GM12878 (cell line): ENCODE measurements at regions not wholly inside any gene's neighbourhood (a gene's known extent, or its start where the extent isn't known, plus 50 kb on each side); places are given as distances from the start of the nearest gene placed in this dataset.

Experiments used
- ATAC-seq: fragments of 200-7000 bp; cut with Tn5 transposase; 3 replicates; pipeline ENCODE4 v1.9.1; 2020; ENCODE audit warnings: mild to moderate bottlenecking, moderate library complexity
- BruUV-seq: library from RNA; stranded (reverse); fragments of 400-500 nt; replicated peaks from 2 replicates; lab custom pipeline; 2021; lab: Mats Ljungman, UMichigan
- CTCF ChIA-PET: fragments of 300-600 bp; sonication (Branson Sonifier 250); formaldehyde crosslinking; extraction: SDS; loops from one replicate; lab custom pipeline; 2021; ENCODE audit warnings: inconsistent platforms; lab: Yijun Ruan, JAX
- POLR2A ChIA-PET: fragments of 350-600 bp; formaldehyde crosslinking; extraction: SDS; loops from one replicate; lab custom pipeline; 2021; ENCODE audit warnings: inconsistent platforms; lab: Charles Lee
- RAD21 ChIA-PET: fragments of 300-600 bp; sonication (Branson Sonifier 250); formaldehyde crosslinking; loops from one replicate; lab custom pipeline; 2023; ENCODE audit warnings: antibody characterized with exemption; ENCODE audit not compliant: unreplicated experiment; lab: Charles Lee
- SMC1A ChIA-PET: fragments of 300-600 bp; sonication (Branson Sonifier 250); formaldehyde crosslinking; loops from one replicate; lab custom pipeline; 2023; ENCODE audit not compliant: unreplicated experiment, uncharacterized antibody; lab: Charles Lee
- DNase-seq: peaks from one replicate; pipeline ENCODE4 v3.0.0-alpha.2; 2011; ENCODE audit warnings: low read depth, low spot score
- FAIRE-seq: peaks from 3 replicates; lab custom pipeline; 2011; peaks lifted over from hg19 to GRCh38; lab: Jason Lieb, UNC
- H2AFZ ChIP-seq: 2 replicates; pipeline ENCODE4 v1.6.0; 2011; ENCODE audit warnings: low read depth, low read length, control low read depth; ENCODE audit not compliant: control insufficient read depth
- H3K27ac ChIP-seq: 2 replicates; pipeline ENCODE4 v1.5.1; 2011; ENCODE audit warnings: control low read depth; ENCODE audit not compliant: control insufficient read depth, insufficient read depth
- H3K27me3 ChIP-seq, 2 experiments: replicated peaks in 1 of 2; 2 replicates each; pipeline versions ENCODE4 v1.6.0 to v1.6.1; 2011; ENCODE audit warnings: low read length in 1 of 2; ENCODE audit not compliant: control insufficient read depth in 2 of 2, insufficient read depth in 2 of 2
- H3K36me3 ChIP-seq, 2 experiments: 2 replicates each; pipeline ENCODE4 v1.5.1; 2011; ENCODE audit warnings: low read length in 1 of 2; ENCODE audit not compliant: control insufficient read depth in 2 of 2, insufficient read depth in 2 of 2
- H3K4me1 ChIP-seq: 2 replicates; pipeline ENCODE4 v1.6.1; 2011; ENCODE audit warnings: mild to moderate bottlenecking, low read length, moderate library complexity, mixed read lengths; ENCODE audit not compliant: control insufficient read depth, insufficient read depth
- H3K4me2 ChIP-seq: 2 replicates; pipeline ENCODE4 v1.6.0; 2011; ENCODE audit warnings: control low read depth; ENCODE audit not compliant: control insufficient read depth, insufficient read depth
- H3K4me3 ChIP-seq: fragments of 200-600 bp; sonication (generic); 2 replicates; pipeline ENCODE4 v1.5.1; 2016
- H3K79me2 ChIP-seq: 2 replicates; pipeline ENCODE4 v1.6.0; 2011; ENCODE audit warnings: low read length; ENCODE audit not compliant: control insufficient read depth, insufficient read depth
- H3K9ac ChIP-seq: 2 replicates; pipeline ENCODE4 v1.8.0; 2011; ENCODE audit warnings: low read length, control low read depth, mixed read lengths; ENCODE audit not compliant: control insufficient read depth, insufficient read depth
- H3K9me3 ChIP-seq: replicated peaks from 3 replicates; pipeline ENCODE4 v1.5.1; 2011; ENCODE audit warnings: mild to moderate bottlenecking, low read length; ENCODE audit not compliant: control insufficient read depth, insufficient read depth
- H4K20me1 ChIP-seq: 2 replicates; pipeline ENCODE4 v1.6.0; 2011; ENCODE audit not compliant: control insufficient read depth, insufficient read depth
- CBX5 ChIP-seq: sonication (generic); IDR thresholded peaks from 2 replicates; pipeline ENCODE4 v1.6.1; 2016; ENCODE audit warnings: low read depth, moderate library complexity, mild to moderate bottlenecking, inconsistent platforms
- CREB1 ChIP-seq: IDR thresholded peaks from 2 replicates; pipeline ENCODE4 v1.6.1; 2012; ENCODE audit warnings: low read depth, mild to moderate bottlenecking, inconsistent platforms
- FOXK2 ChIP-seq: fragments of 450-650 bp; IDR thresholded peaks from 2 replicates; pipeline ENCODE4 v1.6.1; 2017; ENCODE audit warnings: mild to moderate bottlenecking, moderate library complexity
- HDAC2 ChIP-seq: fragments of 200-600 bp; sonication (generic); IDR thresholded peaks from 2 replicates; pipeline ENCODE4 v1.6.1; 2017
- IRF4 ChIP-seq: IDR thresholded peaks from 2 replicates; pipeline ENCODE4 v1.6.1; 2011; ENCODE audit warnings: low read depth, low read length
- KLF5 ChIP-seq: fragments of 450-650 bp; IDR thresholded peaks from 2 replicates; pipeline ENCODE4 v1.6.1; 2014; ENCODE audit warnings: mild to moderate bottlenecking; ENCODE audit not compliant: partially characterized antibody
- MTA2 ChIP-seq: fragments of 450-650 bp; IDR thresholded peaks from 2 replicates; pipeline ENCODE4 v1.6.1; 2016; ENCODE audit warnings: low read depth, mild to moderate bottlenecking, moderate library complexity
- MYB ChIP-seq: fragments of 150-350 bp; IDR thresholded peaks from 2 replicates; pipeline ENCODE4 v1.6.1; 2014; ENCODE audit warnings: mild to moderate bottlenecking, low read depth, low read length, borderline replicate concordance
- NFIC ChIP-seq: IDR thresholded peaks from 2 replicates; pipeline ENCODE4 v1.6.1; 2012; ENCODE audit warnings: low read depth, mild to moderate bottlenecking, inconsistent platforms, low read length, moderate library complexity
- NRF1 ChIP-seq: conservative IDR thresholded peaks from 2 replicates; pipeline ENCODE4 v1.6.1; 2011; ENCODE audit warnings: mild to moderate bottlenecking, low read depth, low read length, improper control_type of control experiment
- RAD51 ChIP-seq: fragments of 450-650 bp; IDR thresholded peaks from 2 replicates; pipeline ENCODE4 v1.6.1; 2016; ENCODE audit warnings: moderate library complexity, mild to moderate bottlenecking, inconsistent platforms
- RBBP5 ChIP-seq: fragments of 200-600 bp; sonication (generic); conservative IDR thresholded peaks from 2 replicates; pipeline ENCODE4 v1.6.1; 2016
- SUPT20H ChIP-seq: IDR thresholded peaks from 2 replicates; pipeline ENCODE4 v1.6.1; 2011; ENCODE audit warnings: low read depth, mild to moderate bottlenecking, low read length, moderate library complexity, borderline replicate concordance; ENCODE audit not compliant: control insufficient read depth
- TCF12 ChIP-seq: IDR thresholded peaks from 2 replicates; pipeline ENCODE4 v1.6.1; 2011; ENCODE audit warnings: low read depth, mild to moderate bottlenecking, low read length
- TCF7 ChIP-seq: IDR thresholded peaks from 2 replicates; pipeline ENCODE4 v1.6.1; 2014; ENCODE audit warnings: antibody characterized with exemption, borderline replicate concordance
- YBX1 ChIP-seq: fragments of 450-650 bp; IDR thresholded peaks from 2 replicates; pipeline ENCODE4 v1.6.1; 2016; ENCODE audit warnings: antibody characterized with exemption
- WGBS: methylation state at CpG from one replicate; pipeline ENCODE4 v1.1.6; 2016; ENCODE audit warnings: low lambda C conversion rate; ENCODE audit not compliant: insufficient replicate concordance, insufficient coverage; ENCODE audit errors: missing lambda C conversion rate; 5-methylcytosine and 5-hydroxymethylcytosine counted together
- in situ Hi-C: fragments of 300-500 bp; cut with MboI; formaldehyde crosslinking; loops from 9 replicates; pipeline ENCODE4 v1.14.3; 2018; ENCODE audit warnings: mixed read lengths
- intact Hi-C: fragments of 100-400 bp; cut with micrococcal nuclease; formaldehyde crosslinking; loops from one replicate; pipeline ENCODE4 v1.14.2; 2022; ENCODE audit not compliant: unreplicated experiment
- TF ChIP-seq, protein P1 (sequence below): fragments of 450-650 bp; IDR thresholded peaks from 2 replicates; pipeline ENCODE4 v1.6.1; 2018; ENCODE audit warnings: mild to moderate bottlenecking, low read depth, moderate library complexity; ENCODE audit not compliant: partially characterized antibody
- TF ChIP-seq, protein P2 (sequence below): fragments of 150-350 bp; IDR thresholded peaks from 2 replicates; pipeline ENCODE4 v1.6.1; 2014; ENCODE audit warnings: mild to moderate bottlenecking, low read depth, low read length
- TF ChIP-seq, protein P3 (sequence below): fragments of 450-650 bp; IDR thresholded peaks from 2 replicates; pipeline ENCODE4 v1.6.1; 2017; ENCODE audit warnings: mild to moderate bottlenecking, low read depth, inconsistent platforms; ENCODE audit not compliant: poor library complexity, severe bottlenecking

DNA sequence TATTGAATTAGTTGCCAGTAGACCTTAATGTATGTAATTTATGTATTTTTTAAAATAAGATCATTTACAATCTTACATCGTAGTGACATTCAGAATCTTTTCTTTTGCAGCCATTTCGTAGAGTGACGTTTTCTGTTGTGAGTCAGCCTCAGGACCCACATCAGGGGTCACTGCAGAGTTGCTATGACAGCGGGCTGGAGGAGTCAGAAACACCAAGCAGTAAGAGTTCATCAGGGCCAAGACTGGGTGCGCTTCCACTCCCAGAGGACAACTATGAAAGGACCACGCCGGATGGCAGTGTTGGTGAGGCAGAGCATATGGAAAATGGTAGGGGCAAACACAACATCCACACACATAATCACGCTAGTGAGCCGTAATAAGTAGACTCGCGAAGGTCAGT, 199.9 kb downstream of the PCDH7 start (continued):
- TF ChIP-seq NFIC, result no peak
- TF ChIP-seq KLF5, result no peak
- no peak for TF ChIP-seq SUPT20H
- TF ChIP-seq TCF7, result no peak
- TF ChIP-seq YBX1, result no peak
- TF ChIP-seq IRF4, result no peak
- no peak for TF ChIP-seq RBBP5
- TF ChIP-seq HDAC2, result no peak
- TF ChIP-seq CBX5, result no peak

DNA sequence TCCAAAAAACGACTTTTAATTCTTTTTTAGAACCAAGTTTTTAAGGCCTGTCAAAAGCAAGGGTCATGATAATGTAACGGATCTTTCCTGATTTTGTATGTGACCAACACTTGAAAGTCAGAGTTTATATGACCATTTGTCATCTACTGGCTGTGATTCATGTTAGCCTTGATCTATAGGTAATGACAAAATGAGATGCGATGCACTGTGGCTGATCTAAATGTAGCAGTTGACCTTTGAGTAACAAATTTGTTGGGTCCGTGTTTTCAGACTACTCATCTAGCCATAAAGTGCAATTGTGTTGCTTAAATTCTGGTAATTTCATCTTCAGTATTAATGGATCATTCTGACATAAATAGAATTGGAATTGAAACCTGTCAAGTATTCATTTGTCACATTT, 202.5 kb downstream of the PCDH7 start:
- CTCF ChIA-PET, result interaction anchor here (0.6 kb wide), 1 partner anchor 33 kb away, joined by 3 read pairs; no protein-coding TSS in a partner anchor
- Histone ChIP-seq H3K27ac (no peak overlapping the region), H3K36me3 (no peaks in the 10 kb centered on the region), H3K4me2 (no peak overlapping the region), H3K9me3 (no peaks in the 10 kb centered on the region), H3K79me2 (no peaks in the 10 kb centered on the region), H3K27me3 (no peaks in the 10 kb centered on the region), H3K4me3 (no peak overlapping the region), H4K20me1 (no peaks in the 10 kb centered on the region), H2AFZ (no peak overlapping the region), H3K9ac (no peak overlapping the region), H3K4me1 (no peaks in the 10 kb centered on the region)
- intact Hi-C loops, result no loop called here
- RAD21 ChIA-PET, result no interaction called here
- POLR2A ChIA-PET, result no interaction called here
- FAIRE-seq, result no peak
- DNase-seq, result no peak
- BruUV-seq, result no TSS peak
- SMC1A ChIA-PET, result no interaction called here
- in situ Hi-C loops, result no loop called here
- WGBS, result 12% methylated on average over 4 of the region's 4 CpGs
- ATAC-seq, result no peak
- TF ChIP-seq MTA2 (no peak), YBX1 (no peak), FOXK2 (no peak), CREB1 (no peak), NRF1 (no peak), IRF4 (no peak), MYB (no peak), TCF12 (no peak), RAD51 (no peak)
- TF ChIP-seq, protein P1, sequence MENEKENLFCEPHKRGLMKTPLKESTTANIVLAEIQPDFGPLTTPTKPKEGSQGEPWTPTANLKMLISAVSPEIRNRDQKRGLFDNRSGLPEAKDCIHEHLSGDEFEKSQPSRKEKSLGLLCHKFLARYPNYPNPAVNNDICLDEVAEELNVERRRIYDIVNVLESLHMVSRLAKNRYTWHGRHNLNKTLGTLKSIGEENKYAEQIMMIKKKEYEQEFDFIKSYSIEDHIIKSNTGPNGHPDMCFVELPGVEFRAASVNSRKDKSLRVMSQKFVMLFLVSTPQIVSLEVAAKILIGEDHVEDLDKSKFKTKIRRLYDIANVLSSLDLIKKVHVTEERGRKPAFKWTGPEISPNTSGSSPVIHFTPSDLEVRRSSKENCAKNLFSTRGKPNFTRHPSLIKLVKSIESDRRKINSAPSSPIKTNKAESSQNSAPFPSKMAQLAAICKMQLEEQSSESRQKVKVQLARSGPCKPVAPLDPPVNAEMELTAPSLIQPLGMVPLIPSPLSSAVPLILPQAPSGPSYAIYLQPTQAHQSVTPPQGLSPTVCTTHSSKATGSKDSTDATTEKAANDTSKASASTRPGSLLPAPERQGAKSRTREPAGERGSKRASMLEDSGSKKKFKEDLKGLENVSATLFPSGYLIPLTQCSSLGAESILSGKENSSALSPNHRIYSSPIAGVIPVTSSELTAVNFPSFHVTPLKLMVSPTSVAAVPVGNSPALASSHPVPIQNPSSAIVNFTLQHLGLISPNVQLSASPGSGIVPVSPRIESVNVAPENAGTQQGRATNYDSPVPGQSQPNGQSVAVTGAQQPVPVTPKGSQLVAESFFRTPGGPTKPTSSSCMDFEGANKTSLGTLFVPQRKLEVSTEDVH, result no peak
- TF ChIP-seq, protein P2, sequence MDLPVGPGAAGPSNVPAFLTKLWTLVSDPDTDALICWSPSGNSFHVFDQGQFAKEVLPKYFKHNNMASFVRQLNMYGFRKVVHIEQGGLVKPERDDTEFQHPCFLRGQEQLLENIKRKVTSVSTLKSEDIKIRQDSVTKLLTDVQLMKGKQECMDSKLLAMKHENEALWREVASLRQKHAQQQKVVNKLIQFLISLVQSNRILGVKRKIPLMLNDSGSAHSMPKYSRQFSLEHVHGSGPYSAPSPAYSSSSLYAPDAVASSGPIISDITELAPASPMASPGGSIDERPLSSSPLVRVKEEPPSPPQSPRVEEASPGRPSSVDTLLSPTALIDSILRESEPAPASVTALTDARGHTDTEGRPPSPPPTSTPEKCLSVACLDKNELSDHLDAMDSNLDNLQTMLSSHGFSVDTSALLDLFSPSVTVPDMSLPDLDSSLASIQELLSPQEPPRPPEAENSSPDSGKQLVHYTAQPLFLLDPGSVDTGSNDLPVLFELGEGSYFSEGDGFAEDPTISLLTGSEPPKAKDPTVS, result no peak
- TF ChIP-seq, protein P3, sequence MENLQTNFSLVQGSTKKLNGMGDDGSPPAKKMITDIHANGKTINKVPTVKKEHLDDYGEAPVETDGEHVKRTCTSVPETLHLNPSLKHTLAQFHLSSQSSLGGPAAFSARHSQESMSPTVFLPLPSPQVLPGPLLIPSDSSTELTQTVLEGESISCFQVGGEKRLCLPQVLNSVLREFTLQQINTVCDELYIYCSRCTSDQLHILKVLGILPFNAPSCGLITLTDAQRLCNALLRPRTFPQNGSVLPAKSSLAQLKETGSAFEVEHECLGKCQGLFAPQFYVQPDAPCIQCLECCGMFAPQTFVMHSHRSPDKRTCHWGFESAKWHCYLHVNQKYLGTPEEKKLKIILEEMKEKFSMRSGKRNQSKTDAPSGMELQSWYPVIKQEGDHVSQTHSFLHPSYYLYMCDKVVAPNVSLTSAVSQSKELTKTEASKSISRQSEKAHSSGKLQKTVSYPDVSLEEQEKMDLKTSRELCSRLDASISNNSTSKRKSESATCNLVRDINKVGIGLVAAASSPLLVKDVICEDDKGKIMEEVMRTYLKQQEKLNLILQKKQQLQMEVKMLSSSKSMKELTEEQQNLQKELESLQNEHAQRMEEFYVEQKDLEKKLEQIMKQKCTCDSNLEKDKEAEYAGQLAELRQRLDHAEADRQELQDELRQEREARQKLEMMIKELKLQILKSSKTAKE, result no peak
